Spleen (tissue), 11 donors: ENCODE measurements at regions not wholly inside any gene's neighbourhood (a gene's known extent, or its start where the extent isn't known, plus 50 kb on each side); places are given as distances from the start of the nearest gene placed in this dataset.

Experiments
- DNase-seq: peaks from one replicate; pipeline ENCODE4 v3.0.0-alpha.2; 2020
- H3K27ac ChIP-seq, 8 donors: fragments of 200-600 bp; sonication (generic) in 7 of 8; 1 replicate in 4 of 8; 2 replicates in 4 of 8; pipeline versions ENCODE4 v1.5.0 to v1.8.0; 2016 to 2021; ENCODE audit warnings: inconsistent platforms in 4 of 8, mild to moderate bottlenecking in 4 of 8, moderate library complexity in 1 of 8
- H3K27me3 ChIP-seq, 7 donors: fragments of 200-600 bp; sonication (generic) in 6 of 7; replicated peaks in 1 of 7; 1 replicate in 4 of 7; 2 replicates in 3 of 7; pipeline versions ENCODE4 v1.5.0 to v1.8.0; 2016 to 2021; ENCODE audit warnings: inconsistent platforms in 3 of 7, mild to moderate bottlenecking in 1 of 7
- H3K36me3 ChIP-seq, 6 donors: fragments of 200-600 bp; sonication (generic) in 5 of 6; 1 replicate in 4 of 6; 2 replicates in 2 of 6; pipeline versions ENCODE4 v1.5.0 to v1.8.0; 2016 to 2021; ENCODE audit warnings: inconsistent platforms in 2 of 6
- H3K4me1 ChIP-seq, 6 donors: fragments of 200-600 bp; sonication (generic) in 5 of 6; 1 replicate in 3 of 6; 2 replicates in 3 of 6; pipeline versions ENCODE4 v1.5.0 to v1.8.0; 2016 to 2021; ENCODE audit warnings: inconsistent platforms in 3 of 6
- H3K4me3 ChIP-seq, 8 donors: fragments of 200-600 bp; sonication (generic) in 7 of 8; 1 replicate in 4 of 8; 2 replicates in 4 of 8; pipeline versions ENCODE4 v1.5.0 to v1.8.0; 2016 to 2021; ENCODE audit warnings: inconsistent platforms in 4 of 8, mild to moderate bottlenecking in 4 of 8, moderate library complexity in 2 of 8
- H3K9me3 ChIP-seq, 8 donors: fragments of 200-600 bp; sonication (generic) in 7 of 8; 1 replicate in 4 of 8; 2 replicates in 4 of 8; pipeline versions ENCODE4 v1.5.0 to v1.8.0; 2016 to 2021; ENCODE audit warnings: inconsistent platforms in 4 of 8
- CTCF ChIP-seq, 11 experiments: fragments of 200-600 bp in 7 of 11; fragments of 450-650 bp in 4 of 11; sonication (generic) in 4 of 11; IDR thresholded peaks in 8 of 11; conservative IDR thresholded peaks in 3 of 11; 1 replicate in 7 of 11; 2 replicates in 4 of 11; pipeline versions ENCODE4 v1.4.0 to v1.8.0; 2016 to 2021; ENCODE audit warnings: antibody characterized with exemption in 11 of 11, inconsistent platforms in 4 of 11, mild to moderate bottlenecking in 1 of 11
- POLR2A ChIP-seq, 3 donors: fragments of 450-650 bp; IDR thresholded peaks; one replicate each; pipeline ENCODE4 v1.5.1; 2017; ENCODE audit warnings: antibody characterized with exemption in 3 of 3, mild to moderate bottlenecking in 1 of 3
- POLR2AphosphoS5 ChIP-seq, 3 donors: sonication (generic); formaldehyde crosslinking; IDR thresholded peaks; one replicate each; pipeline ENCODE4 v1.5.1; 2017; ENCODE audit warnings: antibody characterized with exemption in 3 of 3
- WGBS, 5 donors: extraction: QIAGEN DNeasy Blood & Tissue Kit in 3 of 5; methylation state at CpG; one replicate each; pipeline versions ENCODE4 v1.1.5 to v1.1.7; 2013 to 2018; 5-methylcytosine and 5-hydroxymethylcytosine counted together
- intact Hi-C: fragments of 100-400 bp; cut with DNase I; formaldehyde crosslinking; loops from one replicate; pipeline ENCODE4 v1.15.0; 2023; ENCODE audit warnings: low total_unique reads
- microRNA-seq, 3 donors: library from miRNA; unstranded; fragments of <30 nt; microRNA quantifications; one replicate each; pipeline versions ENCODE4 to v1.1.0, GENCODE V29; 2019 to 2020
- small RNA-seq, 4 donors: library from RNA; depleted of rRNA; stranded (forward); fragments of <200 nt; gene quantifications; one replicate each; pipeline ENCODE3, GENCODE V24; 2016
- donor health status: healthy with polysubstance abuse.
- donor health status: DM: no; HTN: no; CAD: no; lungs with moderate emphysema.
- donor health status: DM: no; HTN: no; CAD: no.
- donor health status: Bipolar disorder and iron deficiency.
- donor health status: healthy.
- donor health status: DM: no; HTN: no; CAD: no.
- donor health status: DM: yes; HTN: yes; CAD: no.

GRCh38 chr22:25511725-25512124 lies 52.8 kb upstream of the GRK3 start:
- DNase-seq: no peak
- intact Hi-C loops: no loop called here
- no peaks in the 10 kb centered on the region for H3K27me3 ChIP-seq
- no peaks in the 10 kb centered on the region for H3K9me3 ChIP-seq
- H3K27ac ChIP-seq: no peak overlapping the region
- peaks cover 0 to 32% (median 7%) of the 10 kb centered on the region in 6 donors for H3K36me3 ChIP-seq
- H3K4me1 ChIP-seq: no peaks in the 10 kb centered on the region
- TF ChIP-seq POLR2AphosphoS5 (IDR thresholded peaks at IDR 0.05): no peak
- no peak for TF ChIP-seq POLR2A (IDR thresholded peaks at IDR 0.05)
- TF ChIP-seq CTCF (IDR thresholded peaks at IDR 0.05 in 8 of 11, conservative IDR thresholded peaks at IDR 0.05 in 3 of 11): no peak
- H3K4me3 ChIP-seq: no peak overlapping the region
- 82 to 99% (median 92%) methylated on average over 3 of the region's 3 CpGs for WGBS, 5 donors

- DNase-seq: no peak
- Histone ChIP-seq H3K36me3 (peaks cover 0 to 26% (median 7%) of the 10 kb centered on the region in 6 donors), H3K4me3 (no peak overlapping the region), H3K27ac (no peak overlapping the region), H3K4me1 (no peaks in the 10 kb centered on the region), H3K27me3 (no peaks in the 10 kb centered on the region), H3K9me3 (no peaks in the 10 kb centered on the region)
- intact Hi-C loops: no loop called here
- TF ChIP-seq CTCF (IDR thresholded peaks at IDR 0.05 in 8 of 11, conservative IDR thresholded peaks at IDR 0.05 in 3 of 11): no peak
- no peak for TF ChIP-seq POLR2AphosphoS5 (IDR thresholded peaks at IDR 0.05)
- WGBS, 5 donors: 74 to 82% (median 77%) methylated on average over 13 of the region's 13 CpGs
These were observed 49.9 kb upstream of the GRK3 start for GRCh38 chr22:25514436-25515180.

Small RNA genes in the stretch of these regions (microRNA-seq; reads per million reads assigned to microRNA genes)
- 0 to 0.35 (median 0) reads per million in 3 donors for gene MIR6817

Small RNA genes in the stretch of these regions (small RNA-seq; reads per million reads assigned to genes)
- gene IGLL3P (0 reads per million in 4 donors), gene MIR6817 (0 to 0.15 (median 0.07) reads per million in 4 donors)
